ENCODE measurements at regions not wholly inside any gene's neighbourhood (a gene's known extent, or its start where the extent isn't known, plus 50 kb on each side); places are given as distances from the start of the nearest gene placed in this dataset.

- TF ChIP-seq POLR2A (IDR thresholded peaks at IDR 0.05) (no peak), CTCF (IDR thresholded peaks at IDR 0.05) (no peak), POLR2AphosphoS5 (IDR thresholded peaks at IDR 0.05) (no peak), EP300 (IDR thresholded peaks at IDR 0.05) (no peak)
Observed at GRCh38 chr5:51326844-51327243, 56.4 kb upstream of the ISL1 start.

Data from upper lobe of left lung (tissue), 4 donors.